NCI-H1105 treated with DMSO at 0.1 percent for 48 hours (cell line): ENCODE measurements at regions not wholly inside any gene's neighbourhood (a gene's known extent, or its start where the extent isn't known, plus 50 kb on each side); places are given as distances from the start of the nearest gene placed in this dataset.
A peak's percentile ranks its signal among the peaks of the same experiment; 100 is the strongest.
"Not testable (repeated sequence)": the region's sequence is repeated elsewhere in the genome, so short reads cannot be mapped to it uniquely, and the experiment has no call there.

Source experiments
- DNase-seq: peaks from one replicate; lab custom pipeline; 2025; lab: John Stamatoyannopoulos, UW

GRCh38 chr6:5896476-5897200, 110.1 kb downstream of the NRN1 start:
- no peak for DNase-seq

GRCh38 chr6:5894357-5894756, 112.4 kb downstream of the NRN1 start:
- DNase-seq = no peak

GRCh38 chr6:5893295-5893694, 113.4 kb downstream of the NRN1 start:
- no peak for DNase-seq

- DNase-seq = no peak
Observed at GRCh38 chr6:5892669-5893068, 114.1 kb downstream of the NRN1 start.

DNA sequence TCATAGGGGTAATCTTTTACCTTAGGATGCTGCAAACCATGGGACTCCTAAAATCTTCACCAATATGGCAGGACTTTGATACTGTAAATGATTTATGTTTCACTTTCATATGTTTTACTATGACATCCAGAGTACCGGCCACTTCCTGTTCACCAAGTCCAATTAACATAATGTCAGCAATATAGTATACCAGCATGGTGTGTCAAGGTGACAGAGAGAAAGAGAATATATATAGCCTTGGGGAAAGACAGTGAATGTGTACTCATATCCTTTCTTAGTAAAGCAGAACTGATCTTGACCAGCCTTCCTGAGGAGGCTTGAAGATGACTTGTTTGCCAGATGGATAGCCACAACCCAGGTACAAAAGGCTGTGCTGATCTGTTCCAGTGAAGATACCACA, 127.9 kb downstream of the NRN1 start:
- no peak for DNase-seq

- no peak for DNase-seq
Observed at GRCh38 chr6:5876076-5876475, 130.6 kb downstream of the NRN1 start.

- not testable (repeated sequence) for DNase-seq
Observed at GRCh38 chr6:5873976-5874375, 132.7 kb downstream of the NRN1 start.

DNA sequence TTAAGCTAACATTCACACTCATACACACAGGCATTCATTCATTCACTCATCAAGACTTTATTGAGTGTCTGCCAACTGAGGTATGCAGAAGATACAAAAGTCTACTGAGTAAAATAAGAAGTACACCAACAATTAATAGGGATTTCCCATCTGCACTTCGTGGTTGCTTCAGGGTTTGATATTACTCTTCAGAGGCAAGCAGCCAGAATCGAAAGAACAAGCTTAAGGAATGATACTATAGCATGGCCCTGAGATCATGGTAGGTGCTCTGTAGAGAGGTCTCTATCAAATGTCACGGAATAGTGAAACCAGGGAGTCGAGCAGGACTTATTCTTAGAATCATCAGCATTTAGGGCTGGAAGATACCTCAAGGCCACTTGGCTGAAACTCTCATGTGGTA, 135.4 kb downstream of the NRN1 start:
- no peak for DNase-seq

DNA sequence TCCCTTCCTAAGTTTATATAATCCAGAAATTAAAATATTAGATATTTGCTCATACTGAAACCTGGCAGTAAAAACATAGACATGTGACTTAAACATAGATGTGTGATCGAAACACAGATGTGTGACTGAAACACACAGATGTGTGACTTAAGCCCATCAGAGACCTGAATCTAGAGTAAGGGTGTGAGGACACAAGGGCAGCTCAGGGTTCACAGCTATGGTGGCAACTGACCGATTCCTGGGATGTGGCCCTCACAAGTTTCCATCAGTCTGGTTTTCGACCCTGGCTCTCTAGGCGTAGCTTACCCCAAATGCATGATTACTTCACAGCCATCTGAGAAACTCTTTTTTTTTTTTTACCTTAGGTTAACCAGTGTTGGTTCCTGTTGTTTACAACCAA, 137.0 kb downstream of the NRN1 start:
- DNase-seq = no peak

DNA sequence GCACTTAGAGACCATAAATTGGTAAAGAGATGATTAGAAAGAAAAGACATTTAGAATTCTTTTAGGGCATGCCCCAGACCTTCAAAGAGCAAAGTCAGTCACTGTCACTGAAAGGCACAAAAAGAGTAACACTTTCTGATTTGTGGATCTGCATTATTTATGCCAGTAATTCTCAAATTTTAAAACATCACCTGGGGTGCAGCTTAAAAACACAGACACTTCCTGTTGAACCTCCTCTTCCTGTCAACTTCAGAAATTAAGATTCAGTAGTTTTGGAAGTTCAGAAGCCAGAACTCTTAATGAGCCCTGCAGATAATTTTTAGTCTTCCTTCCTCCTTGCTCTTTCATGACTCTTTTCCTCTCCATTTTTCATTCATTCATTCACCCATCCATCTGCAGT, 137.5 kb downstream of the NRN1 start:
- DNase-seq = no peak

- peak; percentile 43 for DNase-seq
Observed at GRCh38 chr6:5866547-5867051, 140.1 kb downstream of the NRN1 start.

DNA sequence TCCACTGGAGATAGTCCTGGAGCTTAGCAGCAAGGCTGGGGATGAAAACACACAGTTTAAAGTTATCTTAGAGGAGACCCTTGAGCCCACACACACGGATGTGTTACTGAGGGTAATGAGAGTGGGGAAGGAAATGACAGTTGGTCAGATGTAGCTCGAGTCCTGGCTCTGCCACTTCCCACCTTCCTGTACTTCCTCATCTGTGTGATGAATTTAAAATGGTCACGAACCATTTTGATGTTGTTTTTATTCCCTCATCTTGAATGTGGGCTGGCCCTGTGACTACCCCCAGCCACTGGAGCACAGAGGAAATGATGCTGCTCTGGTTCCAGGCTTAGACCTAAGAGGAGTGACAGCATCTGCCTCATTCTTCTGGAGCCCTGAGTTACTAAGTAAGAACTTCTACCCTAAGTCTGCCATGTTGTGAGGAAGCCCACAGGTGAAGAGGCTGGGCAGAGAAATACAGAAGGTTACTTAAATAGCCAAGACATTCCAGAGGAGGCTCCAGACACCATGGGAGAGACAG, 141.2 kb downstream of the NRN1 start:
- no peak for DNase-seq

DNA sequence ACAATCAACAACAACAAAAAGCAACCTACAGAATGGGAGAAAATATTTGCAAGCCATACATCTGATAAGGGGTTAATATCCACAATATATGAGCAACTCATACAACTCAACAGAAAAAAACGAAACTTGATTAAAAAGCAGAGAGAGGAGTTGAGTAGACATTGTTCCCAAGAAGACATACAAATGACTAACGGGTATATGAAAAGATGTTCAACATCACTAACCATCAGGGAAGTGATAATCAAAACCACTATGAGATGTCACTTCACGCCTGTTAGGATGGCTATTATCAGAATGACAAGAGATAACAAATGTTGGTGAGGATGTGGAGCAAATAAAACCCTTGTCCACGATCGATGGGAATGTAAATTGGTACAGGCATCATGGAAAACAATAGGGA, 145.9 kb downstream of the NRN1 start:
- no peak for DNase-seq

DNA sequence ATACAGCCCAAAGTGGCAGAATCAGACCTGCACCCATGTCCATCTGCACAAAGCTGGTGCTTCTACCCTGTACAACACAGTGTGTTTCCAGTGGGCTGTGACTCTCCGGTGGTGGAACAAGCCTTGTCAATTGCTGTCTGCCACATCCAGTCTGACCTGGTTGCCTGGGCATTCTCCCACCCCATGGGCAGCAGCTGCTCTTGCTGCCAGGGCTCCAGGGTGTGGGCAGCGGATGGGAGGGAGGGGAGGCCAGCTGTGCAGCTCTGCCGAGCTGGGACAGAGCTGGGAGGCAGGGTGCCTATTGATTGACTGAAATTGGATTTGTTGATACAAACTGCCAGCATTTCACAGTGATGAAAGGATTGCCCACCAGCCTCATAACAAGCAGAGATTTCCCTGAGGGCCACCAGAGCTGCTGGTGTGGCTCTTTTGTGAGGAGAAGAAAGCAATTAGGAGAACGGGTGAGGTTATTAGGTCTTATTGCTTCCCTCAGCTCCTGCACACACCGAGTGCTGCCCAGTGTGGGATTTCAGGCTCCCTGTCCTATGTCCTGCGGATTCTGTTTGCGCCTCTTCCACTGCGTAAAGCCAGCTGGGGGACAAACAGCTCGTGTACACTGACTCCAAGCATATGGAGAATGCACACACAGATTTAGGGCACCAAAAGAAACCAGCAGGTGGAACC, 150.8 kb downstream of the NRN1 start:
- no peak for DNase-seq

DNA sequence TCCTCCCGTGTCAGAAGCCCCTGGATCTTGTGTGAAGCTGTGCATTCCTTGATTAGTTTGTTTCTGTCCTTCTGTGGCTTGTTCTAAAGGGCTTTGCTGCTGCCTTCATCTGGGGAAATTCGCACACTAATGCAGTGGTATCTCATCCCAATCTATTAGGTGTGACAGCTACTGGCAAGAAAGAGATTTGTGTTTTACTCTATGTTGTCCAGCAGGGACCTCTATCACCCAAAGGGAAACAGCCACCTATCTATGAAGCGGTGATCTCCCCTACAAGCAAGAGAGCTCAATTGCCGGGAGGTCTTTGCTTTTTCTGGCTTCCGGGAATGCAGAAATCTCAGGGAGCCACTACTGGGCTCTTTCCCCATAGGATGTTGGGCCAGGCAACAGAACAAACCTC, 151.8 kb downstream of the NRN1 start:
- DNase-seq = no peak

GRCh38 chr6:5851261-5851757, 155.4 kb downstream of the NRN1 start:
- no peak for DNase-seq

DNA sequence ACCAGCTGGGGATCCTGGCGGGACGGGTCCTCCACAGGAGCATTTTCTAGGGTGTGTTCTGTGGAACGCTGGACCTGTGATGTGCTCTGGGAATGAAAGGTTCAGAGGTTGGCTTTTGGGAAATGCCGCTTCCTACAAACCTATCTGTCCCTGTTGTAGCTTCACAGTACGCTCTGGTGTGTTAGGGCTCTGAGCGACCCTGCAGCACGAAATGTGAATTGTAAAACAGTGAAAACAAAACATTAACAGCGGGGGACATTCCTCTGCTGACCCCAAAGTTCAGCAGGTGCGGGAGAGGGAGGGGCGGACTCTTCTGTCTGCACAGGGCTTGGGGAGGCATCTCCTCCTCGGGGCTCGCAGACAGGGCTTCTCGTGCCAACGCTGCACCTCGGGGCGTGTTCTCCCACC, 155.9 kb downstream of the NRN1 start:
- DNase-seq = no peak

GRCh38 chr6:5846889-5847288, 159.8 kb downstream of the NRN1 start:
- no peak for DNase-seq

DNA sequence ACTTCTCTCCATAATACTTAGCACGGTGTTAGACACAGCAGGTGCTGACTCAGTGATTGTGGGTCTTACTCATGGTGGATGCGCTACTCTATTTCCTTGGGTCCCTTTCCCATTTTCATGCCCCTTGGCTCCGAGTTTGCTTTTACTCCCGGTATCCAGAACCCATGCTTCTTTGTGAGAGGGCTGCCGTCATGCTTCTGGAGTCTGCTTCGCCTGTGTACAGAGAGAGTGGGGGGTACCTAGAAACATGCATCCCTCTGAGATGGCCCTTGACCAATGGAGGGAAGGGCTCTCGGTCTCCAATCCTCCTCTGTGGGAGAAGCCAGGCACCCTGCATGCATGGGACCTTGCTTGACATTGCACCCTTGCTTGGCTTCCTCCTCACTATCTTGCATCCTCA, 160.4 kb downstream of the NRN1 start:
- DNase-seq = no peak

GRCh38 chr6:5843078-5843477, 163.6 kb downstream of the NRN1 start:
- DNase-seq = no peak

DNA sequence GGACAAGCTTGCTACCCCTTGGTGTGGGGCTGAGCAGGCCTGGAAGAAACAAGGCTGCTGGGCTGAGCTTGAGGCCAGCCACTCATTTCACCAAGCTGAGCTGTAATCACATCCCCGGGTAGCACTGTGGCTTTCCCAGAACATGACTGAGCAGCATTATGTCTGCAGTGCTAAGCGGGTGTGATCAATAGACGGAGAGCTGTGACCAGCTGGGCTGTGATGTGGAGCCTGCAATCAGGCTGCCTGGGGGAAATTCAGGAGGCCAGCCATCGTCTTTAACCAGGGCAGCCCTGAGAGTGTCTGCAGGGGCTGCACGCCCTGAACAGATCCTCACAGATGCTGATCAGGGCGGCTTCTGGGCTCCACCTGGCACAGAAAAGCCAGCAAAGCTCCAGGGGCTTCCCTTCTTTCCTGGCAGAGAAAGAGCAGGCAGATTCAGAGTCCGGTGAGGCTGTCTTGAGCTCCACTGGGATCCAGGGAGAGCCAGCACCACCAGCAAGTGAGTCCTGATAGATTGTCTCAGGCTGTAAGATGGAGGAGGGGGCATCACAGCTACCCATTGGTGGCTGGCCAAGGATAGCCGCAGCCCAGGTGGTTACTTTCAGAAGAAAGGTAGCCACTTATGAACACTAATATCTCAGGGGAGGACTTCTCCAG, 165.9 kb downstream of the NRN1 start:
- no peak for DNase-seq

DNA sequence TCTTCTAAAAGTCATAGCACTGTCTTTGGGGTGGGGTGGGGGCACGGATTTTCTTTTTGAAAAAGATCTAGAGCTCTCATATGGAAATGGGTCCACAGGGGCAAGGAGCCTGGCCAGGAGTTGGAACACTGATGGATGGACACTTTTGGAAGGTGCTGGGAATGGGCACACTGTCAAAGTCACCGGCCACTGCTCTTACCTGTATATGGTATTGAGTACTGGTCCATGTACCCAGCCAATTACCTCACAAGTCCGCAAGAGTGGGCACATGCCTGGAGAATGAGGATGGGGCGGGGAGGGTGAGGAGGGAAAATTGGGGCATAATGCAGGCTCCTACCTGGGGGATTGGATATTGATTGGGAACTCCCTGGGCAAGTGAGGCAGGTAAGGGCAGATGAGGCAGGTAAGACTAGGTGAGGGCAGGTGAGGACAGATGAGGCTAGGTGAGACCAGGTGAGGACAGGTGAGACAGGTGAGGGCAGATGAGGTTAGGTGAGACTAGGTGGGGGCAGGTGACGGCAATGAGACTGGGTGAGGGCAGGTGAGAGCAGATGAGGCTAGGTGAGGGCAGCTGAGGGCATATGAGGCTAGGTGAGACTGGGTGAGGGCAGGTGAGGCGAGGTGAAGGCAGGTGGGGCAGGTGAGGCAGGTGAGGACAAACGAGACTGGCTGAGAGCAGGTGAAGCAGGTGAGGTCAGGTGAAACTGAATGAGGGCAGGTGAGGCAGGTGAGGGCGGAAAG, 167.9 kb downstream of the NRN1 start:
- DNase-seq = no peak
